Smooth muscle cell (in vitro differentiated cells): ENCODE measurements at regions not wholly inside any gene's neighbourhood (a gene's known extent, or its start where the extent isn't known, plus 50 kb on each side); places are given as distances from the start of the nearest gene placed in this dataset.

Source experiments
- DNase-seq: peaks from one replicate; lab custom pipeline; 2025; ENCODE audit not compliant: unreplicated experiment; lab: John Stamatoyannopoulos, UW
- H2AFZ ChIP-seq: fragments of 200-600 bp; sonication (generic); 2 replicates; pipeline ENCODE4 v1.6.0; 2016; ENCODE audit warnings: antibody characterized with exemption, low read depth, mild to moderate bottlenecking
- H3F3A ChIP-seq: fragments of 200-600 bp; sonication (generic); 2 replicates; pipeline ENCODE4 v1.6.0; 2017; ENCODE audit warnings: antibody characterized with exemption, low read depth
- H3K27ac ChIP-seq: fragments of 200-600 bp; sonication (generic); 2 replicates; pipeline ENCODE4 v1.5.1; 2016; ENCODE audit warnings: low read depth, mild to moderate bottlenecking
- H3K27me3 ChIP-seq: fragments of 200-600 bp; sonication (generic); 2 replicates; pipeline ENCODE4 v1.6.1; 2016; ENCODE audit warnings: low read depth, mild to moderate bottlenecking
- H3K36me3 ChIP-seq: fragments of 200-600 bp; sonication (generic); 2 replicates; pipeline ENCODE4 v1.5.1; 2016; ENCODE audit warnings: low read depth
- H3K4me1 ChIP-seq: fragments of 200-600 bp; sonication (generic); 2 replicates; pipeline ENCODE4 v1.5.1; 2016; ENCODE audit warnings: low read depth
- H3K4me2 ChIP-seq: fragments of 200-600 bp; sonication (generic); 2 replicates; pipeline ENCODE4 v1.6.0; 2016; ENCODE audit warnings: mild to moderate bottlenecking
- H3K4me3 ChIP-seq: fragments of 200-600 bp; sonication (generic); 2 replicates; pipeline ENCODE4 v1.5.1; 2016; ENCODE audit warnings: mild to moderate bottlenecking
- H3K79me2 ChIP-seq: fragments of 200-600 bp; sonication (generic); 2 replicates; pipeline ENCODE4 v1.6.0; 2016; ENCODE audit warnings: low read depth, mild to moderate bottlenecking
- H3K9ac ChIP-seq: fragments of 200-600 bp; sonication (generic); 2 replicates; pipeline ENCODE4 v1.6.0; 2016; ENCODE audit warnings: low read depth
- H3K9me3 ChIP-seq: fragments of 200-600 bp; sonication (generic); replicated peaks from 2 replicates; pipeline ENCODE4 v1.5.1; 2016; ENCODE audit warnings: low read depth
- H4K20me1 ChIP-seq: fragments of 200-600 bp; sonication (generic); 2 replicates; pipeline ENCODE4 v1.6.0; 2016; ENCODE audit warnings: low read depth
- WGBS: methylation state at CpG from one replicate; pipeline ENCODE4 v1.1.7; 2016; ENCODE audit warnings: low lambda C conversion rate; 5-methylcytosine and 5-hydroxymethylcytosine counted together
- TF ChIP-seq, protein P1 (sequence below): fragments of 200-600 bp; sonication (generic); IDR thresholded peaks from 2 replicates; pipeline ENCODE4 v1.5.1; 2017; ENCODE audit warnings: borderline replicate concordance, mild to moderate bottlenecking, antibody characterized with exemption; ENCODE audit not compliant: insufficient read depth, poor library complexity, severe bottlenecking

GRCh38 chr10:108072466-108072865 lies 908.0 kb upstream of the SORCS1 start:
- H3K4me1 ChIP-seq, result no peaks in the 10 kb centered on the region
- DNase-seq, result no peak
- H3K27me3 ChIP-seq, result no peaks in the 10 kb centered on the region
- H3K9ac ChIP-seq, result no peak overlapping the region
- WGBS, result 100% methylated on average over 3 of the region's 3 CpGs
- H3K4me3 ChIP-seq, result no peak overlapping the region
- H3K9me3 ChIP-seq, result no peaks in the 10 kb centered on the region
- TF ChIP-seq, protein P1, sequence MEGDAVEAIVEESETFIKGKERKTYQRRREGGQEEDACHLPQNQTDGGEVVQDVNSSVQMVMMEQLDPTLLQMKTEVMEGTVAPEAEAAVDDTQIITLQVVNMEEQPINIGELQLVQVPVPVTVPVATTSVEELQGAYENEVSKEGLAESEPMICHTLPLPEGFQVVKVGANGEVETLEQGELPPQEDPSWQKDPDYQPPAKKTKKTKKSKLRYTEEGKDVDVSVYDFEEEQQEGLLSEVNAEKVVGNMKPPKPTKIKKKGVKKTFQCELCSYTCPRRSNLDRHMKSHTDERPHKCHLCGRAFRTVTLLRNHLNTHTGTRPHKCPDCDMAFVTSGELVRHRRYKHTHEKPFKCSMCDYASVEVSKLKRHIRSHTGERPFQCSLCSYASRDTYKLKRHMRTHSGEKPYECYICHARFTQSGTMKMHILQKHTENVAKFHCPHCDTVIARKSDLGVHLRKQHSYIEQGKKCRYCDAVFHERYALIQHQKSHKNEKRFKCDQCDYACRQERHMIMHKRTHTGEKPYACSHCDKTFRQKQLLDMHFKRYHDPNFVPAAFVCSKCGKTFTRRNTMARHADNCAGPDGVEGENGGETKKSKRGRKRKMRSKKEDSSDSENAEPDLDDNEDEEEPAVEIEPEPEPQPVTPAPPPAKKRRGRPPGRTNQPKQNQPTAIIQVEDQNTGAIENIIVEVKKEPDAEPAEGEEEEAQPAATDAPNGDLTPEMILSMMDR, result no peak
- H4K20me1 ChIP-seq, result no peaks in the 10 kb centered on the region
- no peaks in the 10 kb centered on the region for H3K36me3 ChIP-seq
- H3F3A ChIP-seq, result no peaks in the 10 kb centered on the region
- no peaks in the 10 kb centered on the region for H3K79me2 ChIP-seq
- no peak overlapping the region for H3K27ac ChIP-seq
- H2AFZ ChIP-seq, result no peak overlapping the region
- H3K4me2 ChIP-seq, result no peak overlapping the region

GRCh38 chr10:108070789-108071188 lies 906.3 kb upstream of the SORCS1 start:
- no peaks in the 10 kb centered on the region for H3K4me1 ChIP-seq
- H4K20me1 ChIP-seq, result no peaks in the 10 kb centered on the region
- no peaks in the 10 kb centered on the region for H3K36me3 ChIP-seq
- no peak for DNase-seq
- TF ChIP-seq, protein P1, result no peak
- H3K27me3 ChIP-seq, result no peaks in the 10 kb centered on the region
- no peak overlapping the region for H3K27ac ChIP-seq
- no peak overlapping the region for H2AFZ ChIP-seq
- H3K79me2 ChIP-seq, result no peaks in the 10 kb centered on the region
- no peak overlapping the region for H3K4me3 ChIP-seq
- no peaks in the 10 kb centered on the region for H3K9me3 ChIP-seq
- 82% methylated on average over 2 of the region's 2 CpGs for WGBS
- H3K4me2 ChIP-seq, result no peak overlapping the region
- no peaks in the 10 kb centered on the region for H3F3A ChIP-seq
- H3K9ac ChIP-seq, result no peak overlapping the region

- no peak overlapping the region for H3K27ac ChIP-seq
- 98% methylated on average over 1 of the region's 1 CpG for WGBS
- no peak for DNase-seq
- no peaks in the 10 kb centered on the region for H4K20me1 ChIP-seq
- no peaks in the 10 kb centered on the region for H3K79me2 ChIP-seq
- H2AFZ ChIP-seq, result no peak overlapping the region
- H3K4me2 ChIP-seq, result no peak overlapping the region
- H3K4me1 ChIP-seq, result no peaks in the 10 kb centered on the region
- H3K36me3 ChIP-seq, result no peaks in the 10 kb centered on the region
- no peaks in the 10 kb centered on the region for H3K27me3 ChIP-seq
- H3K9ac ChIP-seq, result no peak overlapping the region
- no peak overlapping the region for H3K4me3 ChIP-seq
- TF ChIP-seq, protein P1, result no peak
- H3F3A ChIP-seq, result no peaks in the 10 kb centered on the region
- H3K9me3 ChIP-seq, result no peaks in the 10 kb centered on the region
Observed at GRCh38 chr10:108069096-108069495, 904.6 kb upstream of the SORCS1 start.

GRCh38 chr10:108064746-108065260 lies 900.3 kb upstream of the SORCS1 start:
- no peak overlapping the region for H3K4me2 ChIP-seq

More at GRCh38 chr10:108064746-108065260, 900.3 kb upstream of the SORCS1 start:
- H3K9me3 ChIP-seq, result no peaks in the 10 kb centered on the region
- no peaks in the 10 kb centered on the region for H3K79me2 ChIP-seq
- no peak overlapping the region for H3K27ac ChIP-seq
- H3K4me3 ChIP-seq, result no peak overlapping the region
- TF ChIP-seq, protein P1, result no peak
- no peaks in the 10 kb centered on the region for H3F3A ChIP-seq
- no peaks in the 10 kb centered on the region for H3K36me3 ChIP-seq
- H3K9ac ChIP-seq, result no peak overlapping the region
- no peaks in the 10 kb centered on the region for H4K20me1 ChIP-seq
- peaks cover 5% of the 10 kb centered on the region for H3K4me1 ChIP-seq
- DNase-seq, result no peak
- H2AFZ ChIP-seq, result no peak overlapping the region
- no peaks in the 10 kb centered on the region for H3K27me3 ChIP-seq
